ENCODE measurements at regions not wholly inside any gene's neighbourhood (a gene's known extent, or its start where the extent isn't known, plus 50 kb on each side); places are given as distances from the start of the nearest gene placed in this dataset.

DNA sequence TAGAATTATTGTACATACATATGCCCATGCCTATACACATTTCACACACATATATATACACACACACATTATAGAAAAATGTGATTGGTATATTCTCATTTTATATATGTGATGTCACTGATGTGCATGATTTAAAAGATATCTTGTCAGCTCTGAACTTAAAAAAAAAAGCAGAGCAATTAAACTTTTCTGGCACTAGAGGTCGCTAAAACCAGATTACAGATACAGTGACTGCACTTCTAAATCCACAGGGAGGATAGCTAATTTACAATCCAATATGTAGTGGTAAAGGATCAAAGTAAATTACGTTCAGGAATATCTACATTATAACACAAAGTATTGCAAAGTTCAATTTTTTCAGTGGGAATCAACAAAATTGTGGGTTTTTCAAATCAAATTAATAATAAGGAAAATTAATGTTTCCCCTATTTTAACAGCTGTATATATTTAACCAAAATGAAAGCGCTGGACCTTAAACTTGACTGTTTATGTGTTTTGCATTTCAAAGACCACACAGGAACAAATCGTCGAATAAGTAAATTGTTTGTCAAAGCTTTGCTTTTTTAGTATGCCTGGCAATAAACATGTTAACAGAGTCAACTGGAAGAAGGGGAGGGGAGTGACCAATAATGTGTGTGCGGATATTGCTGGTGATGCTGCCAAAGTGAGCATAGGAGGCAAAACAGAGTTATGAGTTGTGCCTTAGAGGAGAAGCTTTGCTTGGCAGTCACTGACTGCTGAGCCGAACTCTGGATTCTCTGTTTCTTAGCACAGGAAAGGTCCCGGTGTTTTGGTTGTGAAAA, 1201.4 kb upstream of the C9orf72 start:
- Histone ChIP-seq H2BK120ac (ENCODE audit: low read depth, low read length, poor library complexity, severe bottlenecking) (no peak overlapping the region), H4K20me1 (ENCODE audit: control insufficient read depth, insufficient read depth, insufficient read length) (no peaks in the 10 kb centered on the region), H3K14ac (ENCODE audit: insufficient read depth, low read length) (no peak overlapping the region), H3K4me2 (ENCODE audit: insufficient read depth, insufficient read length, low read length) (no peak overlapping the region), H3T11ph (ENCODE audit: low read length) (no peak overlapping the region), H2BK20ac (ENCODE audit: low read depth, low read length, poor library complexity, severe bottlenecking) (no peak overlapping the region), H2BK5ac (ENCODE audit: insufficient read length, low read length) (no peak overlapping the region), H3K27me3 (ENCODE audit: insufficient read depth, low read length) (no peaks in the 10 kb centered on the region), H3K4ac (ENCODE audit: low read depth, low read length) (no peak overlapping the region), H3K56ac (ENCODE audit: insufficient read length, low read depth, low read length) (no peak overlapping the region), H2AFZ (ENCODE audit: low read length) (no peak overlapping the region), H4K8ac (replicated peaks; ENCODE audit: insufficient read length, low read depth, low read length) (no peak overlapping the region), H3K23ac (ENCODE audit: insufficient read length, low read depth, low read length) (no peak overlapping the region), H3K27ac (ENCODE audit: insufficient read length, low read depth, low read length) (no peak overlapping the region), H3K4me1 (ENCODE audit: insufficient read depth, low read length) (peaks cover 2% of the 10 kb centered on the region; the same call in 1 of the 2 replicates), H4K5ac (ENCODE audit: insufficient read length, low read depth, low read length) (no peak overlapping the region), H3K79me1 (ENCODE audit: insufficient read depth, low read depth, low read length, poor library complexity, severe bottlenecking) (no peaks in the 10 kb centered on the region), H3K23me2 (ENCODE audit: insufficient read length, low read depth, low read length, poor library complexity, severe bottlenecking) (no peaks in the 10 kb centered on the region), H3K79me2 (ENCODE audit: insufficient read depth, low read length) (no peaks in the 10 kb centered on the region), H3K9me3 (ENCODE audit: control insufficient read depth, low read depth, low read length) (no peaks in the 10 kb centered on the region), H2BK15ac (ENCODE audit: low read depth, low read length) (no peak overlapping the region), H3K9ac (ENCODE audit: extremely low read depth, insufficient read length, low read length) (no peak overlapping the region), H2BK12ac (ENCODE audit: insufficient read length, low read depth, low read length) (no peak overlapping the region), H3K18ac (ENCODE audit: insufficient read length, low read depth, low read length) (no peak overlapping the region), H4K91ac (ENCODE audit: insufficient read length, low read depth, low read length) (no peak overlapping the region), H2AK5ac (ENCODE audit: insufficient read length, low read length) (no peak overlapping the region)
- DNase-seq, result no peak
- H3K27me3 Mint-ChIP-seq (ENCODE audit: low read depth), result no peaks in the 10 kb centered on the region
- no CpG with 5 or more reads among the region's 8 CpGs for WGBS (ENCODE audit: extremely low coverage, insufficient read length, low lambda C conversion rate)
- TF ChIP-seq, protein P1, sequence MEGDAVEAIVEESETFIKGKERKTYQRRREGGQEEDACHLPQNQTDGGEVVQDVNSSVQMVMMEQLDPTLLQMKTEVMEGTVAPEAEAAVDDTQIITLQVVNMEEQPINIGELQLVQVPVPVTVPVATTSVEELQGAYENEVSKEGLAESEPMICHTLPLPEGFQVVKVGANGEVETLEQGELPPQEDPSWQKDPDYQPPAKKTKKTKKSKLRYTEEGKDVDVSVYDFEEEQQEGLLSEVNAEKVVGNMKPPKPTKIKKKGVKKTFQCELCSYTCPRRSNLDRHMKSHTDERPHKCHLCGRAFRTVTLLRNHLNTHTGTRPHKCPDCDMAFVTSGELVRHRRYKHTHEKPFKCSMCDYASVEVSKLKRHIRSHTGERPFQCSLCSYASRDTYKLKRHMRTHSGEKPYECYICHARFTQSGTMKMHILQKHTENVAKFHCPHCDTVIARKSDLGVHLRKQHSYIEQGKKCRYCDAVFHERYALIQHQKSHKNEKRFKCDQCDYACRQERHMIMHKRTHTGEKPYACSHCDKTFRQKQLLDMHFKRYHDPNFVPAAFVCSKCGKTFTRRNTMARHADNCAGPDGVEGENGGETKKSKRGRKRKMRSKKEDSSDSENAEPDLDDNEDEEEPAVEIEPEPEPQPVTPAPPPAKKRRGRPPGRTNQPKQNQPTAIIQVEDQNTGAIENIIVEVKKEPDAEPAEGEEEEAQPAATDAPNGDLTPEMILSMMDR (conservative IDR thresholded peaks at IDR 0.05), result peak; percentile 82
- H3K4me1 Mint-ChIP-seq, result peaks cover 8% of the 10 kb centered on the region in 2 experiments
- H3K9me3 Mint-ChIP-seq, result no peaks in the 10 kb centered on the region
- no peaks in the 10 kb centered on the region for H3K36me3 Mint-ChIP-seq (ENCODE audit: insufficient read depth in 1 of 3, low read depth in 3 of 3)
- H3K4me3 Mint-ChIP-seq, result no peak overlapping the region
- no peak overlapping the region for H3K27ac Mint-ChIP-seq

Measured in H9 (cell line).